Mesendoderm (in vitro differentiated cells): ENCODE measurements at regions not wholly inside any gene's neighbourhood (a gene's known extent, or its start where the extent isn't known, plus 50 kb on each side); places are given as distances from the start of the nearest gene placed in this dataset.

Source experiments
- DNase-seq: peaks from one replicate; pipeline ENCODE4 v3.0.0; 2013
- H2AK5ac ChIP-seq: 2 replicates; pipeline ENCODE4 v1.6.1; 2013; ENCODE audit warnings: low read length, inconsistent platforms
- H2BK120ac ChIP-seq: 2 replicates; pipeline ENCODE4 v1.6.1; 2013; ENCODE audit warnings: low read depth, mild to moderate bottlenecking, low read length, moderate library complexity, mixed read lengths
- H2BK15ac ChIP-seq: replicated peaks from 2 replicates; pipeline ENCODE4 v1.6.1; 2013; ENCODE audit warnings: low read depth, mild to moderate bottlenecking, moderate library complexity
- H2BK5ac ChIP-seq: 2 replicates; pipeline ENCODE4 v1.6.1; 2013; ENCODE audit warnings: low read length, inconsistent platforms
- H3K18ac ChIP-seq: 2 replicates; pipeline ENCODE4 v1.6.1; 2013; ENCODE audit warnings: mild to moderate bottlenecking, low read length, mixed read lengths
- H3K23ac ChIP-seq: one replicate; pipeline ENCODE4 v1.6.1; 2013; ENCODE audit warnings: low read length
- H3K27ac ChIP-seq: 2 replicates; pipeline ENCODE4 v1.5.1; 2013; ENCODE audit warnings: low read depth, mild to moderate bottlenecking, inconsistent platforms, low read length, moderate library complexity
- H3K27me3 ChIP-seq: 2 replicates; pipeline ENCODE4 v1.6.1; 2013; ENCODE audit warnings: low read length, control low read depth, mild to moderate bottlenecking, inconsistent platforms; ENCODE audit not compliant: insufficient read depth, poor library complexity
- H3K36me3 ChIP-seq: 2 replicates; pipeline ENCODE4 v1.6.1; 2013; ENCODE audit warnings: low read length, inconsistent platforms; ENCODE audit not compliant: control insufficient read depth, insufficient read depth
- H3K4ac ChIP-seq: one replicate; pipeline ENCODE4 v1.6.1; 2013; ENCODE audit warnings: low read depth, mild to moderate bottlenecking, low read length, moderate library complexity
- H3K4me1 ChIP-seq: 2 replicates; pipeline ENCODE4 v1.6.1; 2013; ENCODE audit warnings: low read depth, low read length, inconsistent platforms; ENCODE audit not compliant: control insufficient read depth
- H3K4me2 ChIP-seq: 2 replicates; pipeline ENCODE4 v1.6.1; 2013; ENCODE audit warnings: low read length
- H3K4me3 ChIP-seq: 2 replicates; pipeline ENCODE4 v1.5.1; 2013; ENCODE audit warnings: mild to moderate bottlenecking, low read length
- H3K56ac ChIP-seq: one replicate; pipeline ENCODE4 v1.6.1; 2013; ENCODE audit warnings: low read length
- H3K79me1 ChIP-seq: 2 replicates; pipeline ENCODE4 v1.6.1; 2013; ENCODE audit warnings: low read length, inconsistent platforms
- H3K79me2 ChIP-seq: 2 replicates; pipeline ENCODE4 v1.6.1; 2013; ENCODE audit warnings: mild to moderate bottlenecking, low read length; ENCODE audit not compliant: control insufficient read depth, insufficient read depth
- H3K9ac ChIP-seq: 2 replicates; pipeline ENCODE4 v1.6.1; 2013; ENCODE audit warnings: low read length, inconsistent platforms
- H4K5ac ChIP-seq: one replicate; pipeline ENCODE4 v1.6.1; 2013; ENCODE audit warnings: low read length
- H4K8ac ChIP-seq: one replicate; pipeline ENCODE4 v1.6.1; 2013; ENCODE audit warnings: low read depth, mild to moderate bottlenecking, control low read depth, low read length, moderate library complexity
- WGBS: extraction: QIAGEN DNeasy Blood & Tissue Kit; methylation state at CpG from one replicate; pipeline ENCODE4 v1.1.7; 2013; ENCODE audit warnings: low lambda C conversion rate, missing lambda C conversion rate; ENCODE audit not compliant: insufficient coverage; ENCODE audit errors: extremely low coverage; 5-methylcytosine and 5-hydroxymethylcytosine counted together

- no peak for DNase-seq
- H3K36me3 ChIP-seq, result no peaks in the 10 kb centered on the region
- H3K23ac ChIP-seq, result no peak overlapping the region
- H4K8ac ChIP-seq, result no peak overlapping the region
- no peak overlapping the region for H3K18ac ChIP-seq
- no peaks in the 10 kb centered on the region for H3K79me2 ChIP-seq
- H3K79me1 ChIP-seq, result no peaks in the 10 kb centered on the region
- no peak overlapping the region for H3K9ac ChIP-seq
- WGBS, result no CpG with 5 or more reads among the region's 8 CpGs
- no peak overlapping the region for H2AK5ac ChIP-seq
- H4K5ac ChIP-seq, result no peak overlapping the region
- no peak overlapping the region for H3K4ac ChIP-seq
- H3K4me2 ChIP-seq, result no peak overlapping the region
- H3K56ac ChIP-seq, result no peak overlapping the region
- H3K4me3 ChIP-seq, result no peak overlapping the region
- no peak overlapping the region for H3K27ac ChIP-seq
- no peaks in the 10 kb centered on the region for H3K27me3 ChIP-seq
- no peak overlapping the region for H2BK15ac ChIP-seq
- no peak overlapping the region for H2BK120ac ChIP-seq
- no peaks in the 10 kb centered on the region for H3K4me1 ChIP-seq
- no peak overlapping the region for H2BK5ac ChIP-seq
Observed at GRCh38 chr11:14583252-14584034, 60.2 kb upstream of the PDE3B start.

GRCh38 chr11:14584035-14584363 lies 59.6 kb upstream of the PDE3B start:
- Histone ChIP-seq H2AK5ac (no peak overlapping the region), H3K4me3 (no peak overlapping the region), H3K4me1 (no peaks in the 10 kb centered on the region), H3K18ac (no peak overlapping the region), H3K36me3 (no peaks in the 10 kb centered on the region), H2BK5ac (no peak overlapping the region), H3K4ac (no peak overlapping the region), H2BK15ac (no peak overlapping the region), H3K56ac (no peak overlapping the region), H3K9ac (no peak overlapping the region), H3K23ac (no peak overlapping the region), H3K79me1 (no peaks in the 10 kb centered on the region), H4K8ac (no peak overlapping the region), H3K27me3 (no peaks in the 10 kb centered on the region), H3K79me2 (no peaks in the 10 kb centered on the region), H4K5ac (no peak overlapping the region), H3K27ac (no peak overlapping the region), H3K4me2 (no peak overlapping the region), H2BK120ac (no peak overlapping the region)
- WGBS, result no CpG with 5 or more reads among the region's 3 CpGs
- DNase-seq, result no peak

- H2AK5ac ChIP-seq, result no peak overlapping the region
- no peak overlapping the region for H3K4me3 ChIP-seq
- H2BK15ac ChIP-seq, result no peak overlapping the region
- no CpG with 5 or more reads among the region's 2 CpGs for WGBS
- H2BK5ac ChIP-seq, result no peak overlapping the region
- H4K8ac ChIP-seq, result no peak overlapping the region
- H3K79me1 ChIP-seq, result no peaks in the 10 kb centered on the region
- no peak overlapping the region for H3K4me2 ChIP-seq
- no peak overlapping the region for H3K4ac ChIP-seq
- no peak overlapping the region for H3K9ac ChIP-seq
- no peaks in the 10 kb centered on the region for H3K79me2 ChIP-seq
- no peak overlapping the region for H3K23ac ChIP-seq
- no peak overlapping the region for H2BK120ac ChIP-seq
- H3K27ac ChIP-seq, result no peak overlapping the region
- H4K5ac ChIP-seq, result no peak overlapping the region
- no peak overlapping the region for H3K18ac ChIP-seq
- peak; percentile 4 for DNase-seq
- no peak overlapping the region for H3K56ac ChIP-seq
- no peaks in the 10 kb centered on the region for H3K4me1 ChIP-seq
- no peaks in the 10 kb centered on the region for H3K36me3 ChIP-seq
- no peaks in the 10 kb centered on the region for H3K27me3 ChIP-seq
Observed at GRCh38 chr11:14584595-14584994, 59.0 kb upstream of the PDE3B start.

GRCh38 chr11:14585438-14585837 lies 58.2 kb upstream of the PDE3B start:
- H3K27me3 ChIP-seq, result no peaks in the 10 kb centered on the region
- H3K79me2 ChIP-seq, result no peaks in the 10 kb centered on the region
- H2BK5ac ChIP-seq, result no peak overlapping the region
- no peak overlapping the region for H3K4me3 ChIP-seq
- H3K4me2 ChIP-seq, result no peak overlapping the region
- no CpG with 5 or more reads among the region's 2 CpGs for WGBS
- no peaks in the 10 kb centered on the region for H3K79me1 ChIP-seq
- H3K56ac ChIP-seq, result no peak overlapping the region
- no peak overlapping the region for H2BK120ac ChIP-seq
- H2BK15ac ChIP-seq, result no peak overlapping the region
- H4K8ac ChIP-seq, result no peak overlapping the region
- no peak overlapping the region for H4K5ac ChIP-seq
- H3K36me3 ChIP-seq, result no peaks in the 10 kb centered on the region
- no peak for DNase-seq
- H3K4ac ChIP-seq, result no peak overlapping the region
- H3K4me1 ChIP-seq, result no peaks in the 10 kb centered on the region
- no peak overlapping the region for H3K27ac ChIP-seq
- no peak overlapping the region for H2AK5ac ChIP-seq
- H3K9ac ChIP-seq, result no peak overlapping the region
- H3K23ac ChIP-seq, result no peak overlapping the region
- no peak overlapping the region for H3K18ac ChIP-seq

- no peak overlapping the region for H3K9ac ChIP-seq
- H3K27me3 ChIP-seq, result no peaks in the 10 kb centered on the region
- DNase-seq, result no peak
- no peak overlapping the region for H2BK120ac ChIP-seq
- no peaks in the 10 kb centered on the region for H3K4me1 ChIP-seq
- H3K56ac ChIP-seq, result no peak overlapping the region
- H2BK15ac ChIP-seq, result no peak overlapping the region
- H3K79me1 ChIP-seq, result no peaks in the 10 kb centered on the region
- no peak overlapping the region for H3K4me2 ChIP-seq
- H3K79me2 ChIP-seq, result no peaks in the 10 kb centered on the region
- no CpG with 5 or more reads among the region's 2 CpGs for WGBS
- no peak overlapping the region for H2BK5ac ChIP-seq
- no peak overlapping the region for H2AK5ac ChIP-seq
- no peak overlapping the region for H4K8ac ChIP-seq
- H3K4ac ChIP-seq, result no peak overlapping the region
- no peak overlapping the region for H3K18ac ChIP-seq
- H3K4me3 ChIP-seq, result no peak overlapping the region
- H4K5ac ChIP-seq, result no peak overlapping the region
- H3K23ac ChIP-seq, result no peak overlapping the region
- no peaks in the 10 kb centered on the region for H3K36me3 ChIP-seq
- H3K27ac ChIP-seq, result no peak overlapping the region
Observed at GRCh38 chr11:14587258-14587657, 56.3 kb upstream of the PDE3B start.

- Histone ChIP-seq H3K27ac (no peak overlapping the region), H3K4me2 (no peak overlapping the region), H3K56ac (no peak overlapping the region), H3K4me3 (no peak overlapping the region), H2BK15ac (no peak overlapping the region), H2AK5ac (no peak overlapping the region), H2BK120ac (no peak overlapping the region), H3K4me1 (no peaks in the 10 kb centered on the region), H4K5ac (no peak overlapping the region), H3K27me3 (no peaks in the 10 kb centered on the region), H3K79me1 (no peaks in the 10 kb centered on the region), H3K79me2 (no peaks in the 10 kb centered on the region), H3K23ac (no peak overlapping the region), H3K18ac (no peak overlapping the region), H3K36me3 (no peaks in the 10 kb centered on the region), H2BK5ac (no peak overlapping the region), H3K9ac (no peak overlapping the region), H3K4ac (no peak overlapping the region), H4K8ac (no peak overlapping the region)
- DNase-seq, result no peak
- WGBS, result no CpG with 5 or more reads among the region's 2 CpGs
Observed at GRCh38 chr11:14588681-14589080, 54.9 kb upstream of the PDE3B start.
